ENCODE measurements at regions not wholly inside any gene's neighbourhood (a gene's known extent, or its start where the extent isn't known, plus 50 kb on each side); places are given as distances from the start of the nearest gene placed in this dataset.

DNA sequence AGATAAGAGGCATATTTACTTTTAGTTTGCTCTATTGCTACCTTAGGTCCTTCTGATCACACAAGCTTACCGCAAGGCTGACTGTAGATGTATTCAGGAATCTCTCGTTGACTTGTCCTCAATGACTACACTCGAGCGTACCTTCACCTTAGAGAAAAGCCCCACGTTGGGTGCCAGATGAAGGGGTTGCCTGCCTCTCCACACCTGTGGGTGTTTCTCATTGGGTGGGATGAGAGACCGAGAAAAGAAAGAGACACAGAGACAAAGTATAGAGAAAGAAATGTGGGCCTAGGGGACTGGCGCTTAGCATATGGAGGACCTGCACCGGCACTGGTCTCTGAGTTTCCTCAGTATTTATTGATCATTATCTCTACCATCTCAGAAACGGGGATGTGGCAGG is 51.8 kb downstream of the ASCL4 start:
- Histone ChIP-seq H3K9me3 (no peaks in the 10 kb centered on the region), H3K27ac (ENCODE audit: low read length) (no peak overlapping the region), H3K4me3 (ENCODE audit: control insufficient read depth in 1 of 2, extremely low read depth in 1 of 2, low read length in 1 of 2) (no peak overlapping the region), H3K27me3 (replicated peaks in 1 of 2; ENCODE audit: control insufficient read depth in 2 of 2, extremely low read depth in 1 of 2, insufficient read depth in 2 of 2, low read length in 1 of 2) (peaks cover 0 to 6% of the 10 kb centered on the region in 2 experiments), H3K36me3 (ENCODE audit: control insufficient read depth in 2 of 2, extremely low read depth in 1 of 2, insufficient read depth in 1 of 2, low read length in 1 of 2) (no peaks in the 10 kb centered on the region), H3K4me1 (ENCODE audit: control insufficient read depth in 1 of 2, extremely low read depth in 1 of 2, insufficient read depth in 2 of 2, low read length in 2 of 2) (no peaks in the 10 kb centered on the region)
- Mint-ChIP-seq H3K9me3 (peaks cover 22 to 41% (median 33%) of the 10 kb centered on the region in 3 donors), H3K27ac (no peak overlapping the region), H3K36me3 (peaks cover 7% of the 10 kb centered on the region), H3K4me1 (no peaks in the 10 kb centered on the region), H3K4me3 (no peak overlapping the region), H3K27me3 (peaks cover 20 to 27% of the 10 kb centered on the region in 2 donors)
- DNase-seq = no peak
- POLR2A ChIA-PET = no interaction called here
- CTCF ChIA-PET = no interaction called here
- 40% methylated on average over 1 of the region's 9 CpGs for WGBS (ENCODE audit: insufficient coverage)
- no peak for ATAC-seq (replicated peaks in 1 of 4)

DNA sequence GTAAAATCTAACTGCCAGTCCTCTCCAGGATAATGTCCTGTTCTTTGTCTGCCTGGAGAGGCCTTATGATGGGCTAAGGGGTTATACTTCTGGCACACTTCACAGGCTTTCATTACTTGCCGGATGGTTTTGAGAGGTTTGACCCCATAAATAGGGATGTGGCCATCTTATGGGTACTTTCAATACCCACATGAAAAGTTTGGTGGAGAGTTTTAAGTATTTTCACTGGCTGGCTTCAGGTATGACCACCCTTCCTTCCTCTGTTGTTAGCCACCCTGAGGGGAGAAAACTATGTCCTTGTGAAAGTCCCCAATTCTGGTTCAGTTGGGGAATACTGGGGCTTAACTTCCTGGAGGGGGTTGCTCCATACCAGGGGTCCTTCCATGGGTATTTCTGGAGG is 54.8 kb downstream of the ASCL4 start:
- H3K27ac ChIP-seq (ENCODE audit: low read length) = no peak overlapping the region
- ChIA-PET CTCF (no interaction called here), POLR2A (no interaction called here)
- Mint-ChIP-seq H3K9me3 (peaks cover 22 to 37% (median 33%) of the 10 kb centered on the region in 3 donors), H3K27me3 (peaks cover 31 to 35% of the 10 kb centered on the region in 2 donors), H3K27ac (no peak overlapping the region), H3K4me1 (no peaks in the 10 kb centered on the region), H3K36me3 (peaks cover 7% of the 10 kb centered on the region), H3K4me3 (no peak overlapping the region)
- DNase-seq (no peak), ATAC-seq (replicated peaks in 1 of 4) (no peak)
- no peaks in the 10 kb centered on the region for H3K9me3 ChIP-seq
- H3K36me3 ChIP-seq (ENCODE audit: control insufficient read depth in 2 of 2, extremely low read depth in 1 of 2, insufficient read depth in 1 of 2, low read length in 1 of 2) = no peaks in the 10 kb centered on the region
- no peaks in the 10 kb centered on the region for H3K4me1 ChIP-seq (ENCODE audit: control insufficient read depth in 1 of 2, extremely low read depth in 1 of 2, insufficient read depth in 2 of 2, low read length in 2 of 2)
- H3K4me3 ChIP-seq (ENCODE audit: control insufficient read depth in 1 of 2, extremely low read depth in 1 of 2, low read length in 1 of 2) = no peak overlapping the region
- peaks cover 0 to 4% of the 10 kb centered on the region in 2 experiments for H3K27me3 ChIP-seq (replicated peaks in 1 of 2; ENCODE audit: control insufficient read depth in 2 of 2, extremely low read depth in 1 of 2, insufficient read depth in 2 of 2, low read length in 1 of 2)
- no CpG with 5 or more reads among the region's 1 CpG for WGBS (ENCODE audit: insufficient coverage)

DNA sequence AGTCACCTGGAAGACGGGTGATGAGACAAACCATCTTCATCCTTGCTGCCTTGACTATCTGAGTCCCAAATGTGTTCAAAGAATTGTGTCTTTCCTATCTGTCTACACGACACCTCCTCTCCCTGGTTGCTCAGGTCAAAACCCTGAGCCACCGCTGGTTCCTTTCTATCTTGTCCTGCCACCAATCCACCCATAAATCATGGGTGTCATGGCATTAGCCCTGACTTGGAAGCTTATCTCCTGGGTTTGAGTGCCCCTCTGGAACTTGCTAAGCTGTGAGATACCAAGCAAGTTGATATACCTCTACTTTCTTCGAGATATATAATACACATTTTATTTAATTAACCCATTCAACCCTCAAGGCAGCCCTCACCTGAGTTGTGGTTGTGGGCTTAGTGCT is 57.9 kb downstream of the ASCL4 start:
- H3K27ac ChIP-seq (ENCODE audit: low read length) = no peak overlapping the region
- Mint-ChIP-seq H3K27ac (peak overlapping the region in 1 of 2 donors; percentile 44), H3K4me1 (no peaks in the 10 kb centered on the region), H3K4me3 (no peak overlapping the region), H3K36me3 (no peaks in the 10 kb centered on the region), H3K27me3 (peaks cover 49 to 51% of the 10 kb centered on the region in 2 donors), H3K9me3 (peaks cover 8 to 12% (median 10%) of the 10 kb centered on the region in 3 donors)
- ChIA-PET POLR2A (no interaction called here), CTCF (no interaction called here)
- H3K4me1 ChIP-seq (ENCODE audit: control insufficient read depth in 1 of 2, extremely low read depth in 1 of 2, insufficient read depth in 2 of 2, low read length in 2 of 2) = no peaks in the 10 kb centered on the region
- H3K4me3 ChIP-seq (ENCODE audit: control insufficient read depth in 1 of 2, extremely low read depth in 1 of 2, low read length in 1 of 2) = no peak overlapping the region
- whole genome bisulfite sequencing (ENCODE audit: insufficient coverage) = 66% methylated on average over 3 of the region's 4 CpGs
- ATAC-seq (replicated peaks in 1 of 4) (no peak), DNase-seq (no peak)
- H3K9me3 ChIP-seq = no peaks in the 10 kb centered on the region
- no peaks in the 10 kb centered on the region for H3K36me3 ChIP-seq (ENCODE audit: control insufficient read depth in 2 of 2, extremely low read depth in 1 of 2, insufficient read depth in 1 of 2, low read length in 1 of 2)
- H3K27me3 ChIP-seq (replicated peaks in 1 of 2; ENCODE audit: control insufficient read depth in 2 of 2, extremely low read depth in 1 of 2, insufficient read depth in 2 of 2, low read length in 1 of 2) = peaks cover 0 to 4% of the 10 kb centered on the region in 2 experiments

DNA sequence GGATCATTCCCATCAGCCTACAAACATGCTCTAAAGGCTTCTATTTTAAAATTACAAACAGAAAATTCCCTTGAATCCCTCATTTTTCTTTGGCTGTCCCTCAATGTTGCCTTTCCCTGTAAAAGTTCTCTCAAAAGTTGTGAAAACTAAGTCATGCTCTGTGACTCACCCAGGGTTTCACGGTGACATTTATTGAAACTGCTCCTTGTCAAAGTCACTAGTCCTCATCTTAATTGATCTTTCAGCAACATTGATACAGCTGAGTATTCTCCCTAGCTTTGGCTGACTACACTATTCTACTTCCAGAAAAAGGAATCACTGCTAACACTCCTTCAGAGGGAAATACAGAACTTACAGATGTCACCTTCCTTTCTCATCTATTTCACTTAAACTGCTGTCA is 65.7 kb downstream of the ASCL4 start:
- peaks cover 0 to 3% (median 2%) of the 10 kb centered on the region in 3 donors for H3K4me1 Mint-ChIP-seq
- WGBS (ENCODE audit: insufficient coverage) = 11% methylated on average over 1 of the region's 1 CpG
- H3K4me3 ChIP-seq (ENCODE audit: control insufficient read depth in 1 of 2, extremely low read depth in 1 of 2, low read length in 1 of 2) = no peak overlapping the region
- ATAC-seq (replicated peaks in 1 of 4) = no peak
- peaks cover 19 to 42% of the 10 kb centered on the region in 2 donors for H3K27me3 Mint-ChIP-seq
- no peaks in the 10 kb centered on the region for H3K36me3 ChIP-seq (ENCODE audit: control insufficient read depth in 2 of 2, extremely low read depth in 1 of 2, insufficient read depth in 1 of 2, low read length in 1 of 2)
- H3K27me3 ChIP-seq (replicated peaks in 1 of 2; ENCODE audit: control insufficient read depth in 2 of 2, extremely low read depth in 1 of 2, insufficient read depth in 2 of 2, low read length in 1 of 2) = peaks cover 17 to 28% of the 10 kb centered on the region in 2 experiments
- ChIA-PET CTCF (no interaction called here), POLR2A (interaction anchor here in 1 of 2 donors (0.6 kb wide), 1 partner anchor 1723 kb away, joined by 3 read pairs; no protein-coding TSS in a partner anchor)
- no peak overlapping the region for H3K4me3 Mint-ChIP-seq
- H3K27ac Mint-ChIP-seq = no peak overlapping the region
- peaks cover 0 to 3% of the 10 kb centered on the region in 2 experiments for H3K4me1 ChIP-seq (ENCODE audit: control insufficient read depth in 1 of 2, extremely low read depth in 1 of 2, insufficient read depth in 2 of 2, low read length in 2 of 2)
- H3K9me3 Mint-ChIP-seq = no peaks in the 10 kb centered on the region
- H3K9me3 ChIP-seq = no peaks in the 10 kb centered on the region
- no peaks in the 10 kb centered on the region for H3K36me3 Mint-ChIP-seq
- H3K27ac ChIP-seq (ENCODE audit: low read length) = no peak overlapping the region
- DNase-seq = no peak

DNA sequence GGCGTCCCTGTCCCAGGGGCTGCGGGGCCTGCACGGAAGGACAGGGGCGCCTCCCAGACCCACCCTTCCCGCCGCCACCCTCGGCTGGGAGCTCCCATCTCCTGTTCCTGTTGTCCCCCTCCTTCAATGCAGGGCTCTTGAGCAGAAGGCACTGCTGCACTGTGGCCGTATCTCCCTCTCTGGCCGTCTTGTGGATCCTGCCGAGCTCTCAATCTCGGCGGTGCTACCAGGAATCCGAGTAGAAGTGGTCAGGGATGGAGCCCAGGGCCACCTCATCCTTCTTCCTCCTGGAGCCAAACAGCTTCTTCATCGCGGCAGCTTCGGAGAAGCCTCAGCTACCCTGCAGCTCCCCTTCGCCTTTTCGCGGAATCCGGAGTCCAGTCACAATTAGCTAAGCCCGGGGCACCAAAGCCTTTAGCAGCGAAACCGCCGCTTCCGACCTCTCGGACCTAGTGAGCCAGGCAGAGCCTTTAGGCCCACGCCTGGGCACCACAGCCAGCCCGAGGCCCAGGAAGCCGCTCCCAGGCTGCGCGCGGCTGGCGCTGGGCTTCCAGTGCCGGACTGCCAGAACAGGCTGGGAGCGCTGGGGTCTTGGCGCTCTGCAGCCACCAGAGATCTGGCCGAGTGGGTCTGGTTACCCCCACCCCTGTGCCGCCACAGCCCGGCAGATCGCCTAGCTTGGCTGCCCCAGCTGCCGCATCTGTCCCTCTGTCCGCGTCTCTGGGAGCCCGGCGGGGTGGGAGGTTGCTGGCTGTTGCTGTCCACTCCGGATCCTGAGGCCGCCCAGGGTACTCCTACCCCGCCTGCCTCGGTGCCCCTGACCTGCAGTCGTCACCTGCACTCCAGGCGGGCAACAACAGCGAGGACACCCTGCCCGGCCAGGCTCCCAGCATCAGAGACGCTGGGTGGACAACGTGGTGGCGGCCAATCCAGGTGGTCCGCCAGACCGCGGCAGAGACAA is 69.1 kb downstream of the ASCL4 start:
- Histone ChIP-seq H3K9me3 (no peaks in the 10 kb centered on the region), H3K27me3 (replicated peaks in 1 of 2; ENCODE audit: control insufficient read depth in 2 of 2, extremely low read depth in 1 of 2, insufficient read depth in 2 of 2, low read length in 1 of 2) (peaks cover 16 to 52% of the 10 kb centered on the region in 2 experiments), H3K36me3 (ENCODE audit: control insufficient read depth in 2 of 2, extremely low read depth in 1 of 2, insufficient read depth in 1 of 2, low read length in 1 of 2) (no peaks in the 10 kb centered on the region), H3K27ac (ENCODE audit: low read length) (no peak overlapping the region), H3K4me1 (ENCODE audit: control insufficient read depth in 1 of 2, extremely low read depth in 1 of 2, insufficient read depth in 2 of 2, low read length in 2 of 2) (peaks cover 0 to 3% of the 10 kb centered on the region in 2 experiments), H3K4me3 (ENCODE audit: control insufficient read depth in 1 of 2, extremely low read depth in 1 of 2, low read length in 1 of 2) (no peak overlapping the region)
- POLR2A ChIA-PET = no interaction called here
- H3K27ac Mint-ChIP-seq = peak overlapping the region in 1 of 2 donors; percentile 45
- H3K4me3 Mint-ChIP-seq = peak overlapping the region in 1 of 3 donors; percentile 49
- H3K36me3 Mint-ChIP-seq = no peaks in the 10 kb centered on the region
- WGBS (ENCODE audit: insufficient coverage) = 4% methylated on average over 59 of the region's 59 CpGs
- H3K27me3 Mint-ChIP-seq = peaks cover 26 to 51% of the 10 kb centered on the region in 2 donors
- no peak for DNase-seq
- peaks cover 0 to 3% (median 2%) of the 10 kb centered on the region in 3 donors for H3K4me1 Mint-ChIP-seq
- ATAC-seq (replicated peaks in 1 of 4) = no peak
- CTCF ChIA-PET = no interaction called here
- no peaks in the 10 kb centered on the region for H3K9me3 Mint-ChIP-seq

DNA sequence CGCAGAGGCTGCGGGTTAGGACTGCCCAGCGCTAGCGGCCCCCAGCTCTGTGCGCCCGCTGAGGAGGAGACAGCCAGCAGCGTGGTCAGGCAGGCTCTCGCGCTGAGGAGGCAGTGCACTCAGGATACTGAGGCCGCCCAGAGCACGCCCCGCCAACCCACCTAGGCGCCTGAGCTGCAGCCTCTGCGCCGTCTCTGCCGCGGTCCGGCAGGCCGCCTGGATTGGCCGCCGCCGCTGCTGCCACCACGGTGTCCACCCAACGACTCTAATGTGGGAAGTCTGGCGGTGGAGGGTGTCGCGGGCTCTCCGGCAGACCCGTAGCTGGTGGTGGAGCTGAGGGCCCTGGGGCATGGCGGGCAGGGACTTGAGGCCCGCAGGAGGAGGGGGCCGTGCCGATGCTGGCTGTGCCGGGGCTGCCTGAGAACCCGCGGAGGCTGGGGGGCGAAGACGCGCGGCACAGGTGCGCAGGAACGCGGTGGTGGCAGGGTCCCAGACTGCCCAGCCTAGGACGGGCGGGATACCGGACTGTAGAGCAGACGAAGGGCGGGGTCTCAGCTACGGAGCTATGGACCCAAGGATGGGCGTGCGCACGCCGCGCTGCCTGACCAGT is 69.9 kb downstream of the ASCL4 start:
- H3K9me3 Mint-ChIP-seq = no peaks in the 10 kb centered on the region
- peaks cover 16 to 57% of the 10 kb centered on the region in 2 experiments for H3K27me3 ChIP-seq (replicated peaks in 1 of 2; ENCODE audit: control insufficient read depth in 2 of 2, extremely low read depth in 1 of 2, insufficient read depth in 2 of 2, low read length in 1 of 2)
- H3K4me3 Mint-ChIP-seq = peak overlapping the region in 1 of 3 donors; percentile 49
- CTCF ChIA-PET = interaction anchor here in 1 of 2 donors (0.5 kb wide), 1 partner anchor 739 kb away, joined by 4 read pairs; no protein-coding TSS in a partner anchor
- WGBS (ENCODE audit: insufficient coverage) = 8% methylated on average over 52 of the region's 54 CpGs
- H3K27ac ChIP-seq (ENCODE audit: low read length) = no peak overlapping the region
- peaks cover 34 to 58% of the 10 kb centered on the region in 2 donors for H3K27me3 Mint-ChIP-seq
- no peaks in the 10 kb centered on the region for H3K9me3 ChIP-seq
- no peak overlapping the region for H3K27ac Mint-ChIP-seq
- H3K36me3 ChIP-seq (ENCODE audit: control insufficient read depth in 2 of 2, extremely low read depth in 1 of 2, insufficient read depth in 1 of 2, low read length in 1 of 2) = no peaks in the 10 kb centered on the region
- POLR2A ChIA-PET = no interaction called here
- ATAC-seq (replicated peaks in 1 of 4) = no peak
- no peak overlapping the region for H3K4me3 ChIP-seq (ENCODE audit: control insufficient read depth in 1 of 2, extremely low read depth in 1 of 2, low read length in 1 of 2)
- H3K4me1 Mint-ChIP-seq = peaks cover 0 to 3% (median 2%) of the 10 kb centered on the region in 3 donors
- peaks cover 0 to 3% of the 10 kb centered on the region in 2 experiments for H3K4me1 ChIP-seq (ENCODE audit: control insufficient read depth in 1 of 2, extremely low read depth in 1 of 2, insufficient read depth in 2 of 2, low read length in 2 of 2)
- DNase-seq = no peak
- H3K36me3 Mint-ChIP-seq = no peaks in the 10 kb centered on the region

Data from T-cell (primary cell).